PC-9 (cell line): ENCODE measurements at regions not wholly inside any gene's neighbourhood (a gene's known extent, or its start where the extent isn't known, plus 50 kb on each side); places are given as distances from the start of the nearest gene placed in this dataset.

Experiments
- EZH2 ChIP-seq: fragments of 200-600 bp; sonication (generic); IDR thresholded peaks from 2 replicates; pipeline ENCODE4 v1.8.0; 2017; ENCODE audit warnings: antibody characterized with exemption, low read depth
- TF ChIP-seq, protein P1 (sequence below): fragments of 200-600 bp; sonication (generic); conservative IDR thresholded peaks from 2 replicates; pipeline ENCODE4 v1.6.1; 2017; ENCODE audit warnings: mixed run types, antibody characterized with exemption, mild to moderate bottlenecking, moderate library complexity

DNA sequence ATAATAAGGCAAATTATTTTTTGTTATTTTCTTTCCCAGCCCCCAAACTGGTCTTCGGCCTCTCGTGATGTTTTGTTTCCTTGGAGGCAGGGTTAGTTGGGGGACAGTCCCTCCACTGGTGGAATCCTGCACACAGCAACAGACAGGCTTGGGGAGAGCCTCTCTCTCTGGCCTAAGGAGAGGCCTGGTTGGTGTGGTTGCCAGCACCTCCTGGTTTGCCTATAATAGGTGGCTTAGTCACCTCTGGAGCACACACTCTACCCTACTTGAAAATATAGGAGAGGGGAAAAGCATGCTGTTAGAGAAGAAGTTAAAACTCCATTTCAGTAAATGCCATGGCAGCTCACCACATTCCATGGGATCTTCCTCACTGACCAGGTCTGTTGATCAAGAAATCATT is 417.2 kb upstream of the MEIS1 start:
- TF ChIP-seq, protein P1, sequence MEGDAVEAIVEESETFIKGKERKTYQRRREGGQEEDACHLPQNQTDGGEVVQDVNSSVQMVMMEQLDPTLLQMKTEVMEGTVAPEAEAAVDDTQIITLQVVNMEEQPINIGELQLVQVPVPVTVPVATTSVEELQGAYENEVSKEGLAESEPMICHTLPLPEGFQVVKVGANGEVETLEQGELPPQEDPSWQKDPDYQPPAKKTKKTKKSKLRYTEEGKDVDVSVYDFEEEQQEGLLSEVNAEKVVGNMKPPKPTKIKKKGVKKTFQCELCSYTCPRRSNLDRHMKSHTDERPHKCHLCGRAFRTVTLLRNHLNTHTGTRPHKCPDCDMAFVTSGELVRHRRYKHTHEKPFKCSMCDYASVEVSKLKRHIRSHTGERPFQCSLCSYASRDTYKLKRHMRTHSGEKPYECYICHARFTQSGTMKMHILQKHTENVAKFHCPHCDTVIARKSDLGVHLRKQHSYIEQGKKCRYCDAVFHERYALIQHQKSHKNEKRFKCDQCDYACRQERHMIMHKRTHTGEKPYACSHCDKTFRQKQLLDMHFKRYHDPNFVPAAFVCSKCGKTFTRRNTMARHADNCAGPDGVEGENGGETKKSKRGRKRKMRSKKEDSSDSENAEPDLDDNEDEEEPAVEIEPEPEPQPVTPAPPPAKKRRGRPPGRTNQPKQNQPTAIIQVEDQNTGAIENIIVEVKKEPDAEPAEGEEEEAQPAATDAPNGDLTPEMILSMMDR: no peak
- TF ChIP-seq EZH2: no peak
